ENCODE measurements at regions not wholly inside any gene's neighbourhood (a gene's known extent, or its start where the extent isn't known, plus 50 kb on each side); places are given as distances from the start of the nearest gene placed in this dataset.

DNA sequence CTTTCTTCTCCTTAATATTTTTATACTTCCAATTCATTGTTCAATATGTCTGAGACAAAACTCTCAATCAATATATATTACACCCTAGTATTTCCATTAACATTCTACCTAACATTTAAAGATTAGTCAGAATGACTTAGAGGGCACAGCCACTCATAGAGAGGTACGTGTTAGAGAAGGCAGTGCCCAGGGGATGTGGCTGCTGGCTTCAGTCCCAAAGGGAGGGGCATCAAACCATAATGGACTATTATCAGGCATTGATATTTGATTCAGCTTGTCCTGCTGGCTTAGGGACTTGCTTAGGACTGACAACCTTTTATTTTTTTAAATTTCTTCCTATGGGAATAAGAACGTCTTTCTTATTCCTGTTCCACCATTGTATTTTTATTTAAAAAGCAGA, 1392.0 kb upstream of the ATXN8OS start:
- TF ChIP-seq EP300 (IDR thresholded peaks at IDR 0.05), result no peak
- TF ChIP-seq, protein P1, sequence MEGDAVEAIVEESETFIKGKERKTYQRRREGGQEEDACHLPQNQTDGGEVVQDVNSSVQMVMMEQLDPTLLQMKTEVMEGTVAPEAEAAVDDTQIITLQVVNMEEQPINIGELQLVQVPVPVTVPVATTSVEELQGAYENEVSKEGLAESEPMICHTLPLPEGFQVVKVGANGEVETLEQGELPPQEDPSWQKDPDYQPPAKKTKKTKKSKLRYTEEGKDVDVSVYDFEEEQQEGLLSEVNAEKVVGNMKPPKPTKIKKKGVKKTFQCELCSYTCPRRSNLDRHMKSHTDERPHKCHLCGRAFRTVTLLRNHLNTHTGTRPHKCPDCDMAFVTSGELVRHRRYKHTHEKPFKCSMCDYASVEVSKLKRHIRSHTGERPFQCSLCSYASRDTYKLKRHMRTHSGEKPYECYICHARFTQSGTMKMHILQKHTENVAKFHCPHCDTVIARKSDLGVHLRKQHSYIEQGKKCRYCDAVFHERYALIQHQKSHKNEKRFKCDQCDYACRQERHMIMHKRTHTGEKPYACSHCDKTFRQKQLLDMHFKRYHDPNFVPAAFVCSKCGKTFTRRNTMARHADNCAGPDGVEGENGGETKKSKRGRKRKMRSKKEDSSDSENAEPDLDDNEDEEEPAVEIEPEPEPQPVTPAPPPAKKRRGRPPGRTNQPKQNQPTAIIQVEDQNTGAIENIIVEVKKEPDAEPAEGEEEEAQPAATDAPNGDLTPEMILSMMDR (IDR thresholded peaks at IDR 0.05), result no peak
